A549 (cell line): ENCODE measurements at regions not wholly inside any gene's neighbourhood (a gene's known extent, or its start where the extent isn't known, plus 50 kb on each side); places are given as distances from the start of the nearest gene placed in this dataset.

Experiments used
- CTCF ChIP-seq: fragments of >200 bp; sonication (Bioruptor Twin); formaldehyde crosslinking; IDR thresholded peaks from 3 replicates; pipeline ENCODE4 v1.5.1; 2016
- EHF ChIP-seq: fragments of 250-450 bp; sonication (Bioruptor Pico); IDR thresholded peaks from 2 replicates; pipeline ENCODE4 v1.5.0; 2020; ENCODE audit warnings: mild to moderate bottlenecking
- EP300 ChIP-seq, 2 experiments: fragments of >200 bp; sonication (Bioruptor Twin); formaldehyde crosslinking; IDR thresholded peaks; 2 replicates in 1 of 2; 3 replicates in 1 of 2; pipeline ENCODE4 v1.6.1; 2016 to 2017
- POLR2AphosphoS2 ChIP-seq: conservative IDR thresholded peaks from 2 replicates; pipeline ENCODE4 v1.6.1; 2012; ENCODE audit warnings: low read length, improper control_type of control experiment, inconsistent platforms
- RAD21 ChIP-seq, 2 experiments: fragments of >200 bp in 1 of 2; sonication (Bioruptor Twin) in 1 of 2; formaldehyde crosslinking in 1 of 2; IDR thresholded peaks in 1 of 2; conservative IDR thresholded peaks in 1 of 2; 2 replicates in 1 of 2; 3 replicates in 1 of 2; pipeline ENCODE4 v1.6.1; 2012 to 2018; ENCODE audit warnings: inconsistent platforms in 1 of 2
- RFX5 ChIP-seq: fragments of 450-650 bp; IDR thresholded peaks from 2 replicates; pipeline ENCODE4 v1.7.1; 2014; ENCODE audit warnings: antibody characterized with exemption, mild to moderate bottlenecking, moderate library complexity
- TF ChIP-seq, protein P1 (sequence below): fragments of 200-600 bp; sonication (generic); IDR thresholded peaks from 2 replicates; pipeline ENCODE4 v1.6.1; 2016; ENCODE audit warnings: antibody characterized with exemption, mild to moderate bottlenecking, moderate library complexity

GRCh38 chr20:39890697-39891096 lies 798.3 kb downstream of the MAFB start:
- TF ChIP-seq EHF (CRISPR knock-in tag) (no peak), POLR2AphosphoS2 (no peak), EP300 (IDR thresholded peaks at IDR 0.05) (no peak), CTCF (no peak), RAD21 (conservative IDR thresholded peaks at IDR 0.05 in 1 of 2, IDR thresholded peaks at IDR 0.05 in 1 of 2) (no peak), RFX5 (no peak)
- TF ChIP-seq, protein P1, sequence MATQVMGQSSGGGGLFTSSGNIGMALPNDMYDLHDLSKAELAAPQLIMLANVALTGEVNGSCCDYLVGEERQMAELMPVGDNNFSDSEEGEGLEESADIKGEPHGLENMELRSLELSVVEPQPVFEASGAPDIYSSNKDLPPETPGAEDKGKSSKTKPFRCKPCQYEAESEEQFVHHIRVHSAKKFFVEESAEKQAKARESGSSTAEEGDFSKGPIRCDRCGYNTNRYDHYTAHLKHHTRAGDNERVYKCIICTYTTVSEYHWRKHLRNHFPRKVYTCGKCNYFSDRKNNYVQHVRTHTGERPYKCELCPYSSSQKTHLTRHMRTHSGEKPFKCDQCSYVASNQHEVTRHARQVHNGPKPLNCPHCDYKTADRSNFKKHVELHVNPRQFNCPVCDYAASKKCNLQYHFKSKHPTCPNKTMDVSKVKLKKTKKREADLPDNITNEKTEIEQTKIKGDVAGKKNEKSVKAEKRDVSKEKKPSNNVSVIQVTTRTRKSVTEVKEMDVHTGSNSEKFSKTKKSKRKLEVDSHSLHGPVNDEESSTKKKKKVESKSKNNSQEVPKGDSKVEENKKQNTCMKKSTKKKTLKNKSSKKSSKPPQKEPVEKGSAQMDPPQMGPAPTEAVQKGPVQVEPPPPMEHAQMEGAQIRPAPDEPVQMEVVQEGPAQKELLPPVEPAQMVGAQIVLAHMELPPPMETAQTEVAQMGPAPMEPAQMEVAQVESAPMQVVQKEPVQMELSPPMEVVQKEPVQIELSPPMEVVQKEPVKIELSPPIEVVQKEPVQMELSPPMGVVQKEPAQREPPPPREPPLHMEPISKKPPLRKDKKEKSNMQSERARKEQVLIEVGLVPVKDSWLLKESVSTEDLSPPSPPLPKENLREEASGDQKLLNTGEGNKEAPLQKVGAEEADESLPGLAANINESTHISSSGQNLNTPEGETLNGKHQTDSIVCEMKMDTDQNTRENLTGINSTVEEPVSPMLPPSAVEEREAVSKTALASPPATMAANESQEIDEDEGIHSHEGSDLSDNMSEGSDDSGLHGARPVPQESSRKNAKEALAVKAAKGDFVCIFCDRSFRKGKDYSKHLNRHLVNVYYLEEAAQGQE = no peak
